HCT116 (cell line): ENCODE measurements at regions not wholly inside any gene's neighbourhood (a gene's known extent, or its start where the extent isn't known, plus 50 kb on each side); places are given as distances from the start of the nearest gene placed in this dataset.

ENCODE experiments used
- ATAC-seq: fragments of 200-7000 bp; cut with Tn5 transposase; 2 replicates; pipeline ENCODE4 v1.9.1; 2020; ENCODE audit warnings: mild to moderate bottlenecking, moderate library complexity
- BruUV-seq: library from RNA; stranded (reverse); fragments of 400-500 nt; replicated peaks from 2 replicates; lab custom pipeline; 2021; lab: Mats Ljungman, UMichigan
- CTCF ChIA-PET: fragments of 300-600 bp; sonication (Branson Sonifier 250); formaldehyde crosslinking; loops from one replicate; lab custom pipeline; 2021; ENCODE audit warnings: antibody characterized with exemption; lab: Charles Lee
- POLR2A ChIA-PET: fragments of 300-600, 350-600 bp; sonication (Branson Sonifier 250); formaldehyde crosslinking; loops from one replicate; lab custom pipeline; 2021; ENCODE audit warnings: antibody characterized with exemption; lab: Charles Lee
- RAD21 ChIA-PET, 2 experiments: fragments of 300-600 bp; sonication (Branson Sonifier 250); formaldehyde crosslinking; loops; one replicate each; lab custom pipeline; 2023; ENCODE audit warnings: low total read pairs in 2 of 2; ENCODE audit not compliant: uncharacterized antibody in 2 of 2, unreplicated experiment in 2 of 2, low non-redundant PET in 1 of 2; lab: Charles Lee
- DNase-seq: peaks from one replicate; pipeline ENCODE4 v3.0.0-alpha.2; 2010; ENCODE audit warnings: low read depth, low spot score
- H2AFZ ChIP-seq: fragments of 200-600 bp; shearing (Covaris generic), sonication (generic); 2 replicates; pipeline ENCODE4 v1.6.1; 2017; ENCODE audit warnings: low read depth, mixed run types, mixed read lengths, antibody characterized with exemption, low read length; ENCODE audit not compliant: poor library complexity, severe bottlenecking
- H3K27ac ChIP-seq: 2 replicates; pipeline ENCODE4 v1.5.1; 2012; ENCODE audit warnings: low read depth, low read length
- H3K27me3 ChIP-seq: fragments of 200-600 bp; sonication (generic); 2 replicates; pipeline ENCODE4 v1.6.1; 2016; ENCODE audit warnings: mixed run types, low read length, mixed read lengths; ENCODE audit not compliant: insufficient read depth
- H3K36me3 ChIP-seq, 2 experiments: fragments of 200-500 bp in 1 of 2; fragments of 200-600 bp in 1 of 2; sonication (Bioruptor generic) in 1 of 2; sonication (generic) in 1 of 2; 2 replicates each; pipeline versions ENCODE4 v1.5.1 to v1.6.1; 2014 to 2016; ENCODE audit warnings: low read length in 2 of 2, inconsistent platforms in 1 of 2, mixed read lengths in 1 of 2, mixed run types in 1 of 2; ENCODE audit not compliant: insufficient read depth in 2 of 2, control insufficient read depth in 1 of 2
- H3K4me1 ChIP-seq, 2 experiments: fragments of 200-600 bp in 1 of 2; sonication (generic) in 1 of 2; 2 replicates each; pipeline versions ENCODE4 v1.5.1 to v1.6.1; 2012 to 2017; ENCODE audit warnings: low read length in 2 of 2, inconsistent platforms in 1 of 2, mild to moderate bottlenecking in 1 of 2, mixed read lengths in 1 of 2, mixed run types in 1 of 2, moderate library complexity in 1 of 2; ENCODE audit not compliant: insufficient read depth in 2 of 2, control insufficient read depth in 1 of 2
- H3K4me2 ChIP-seq: fragments of 200-600 bp; sonication (generic); 2 replicates; pipeline ENCODE4 v1.6.1; 2017; ENCODE audit warnings: mixed run types, low read length, mixed read lengths
- H3K4me3 ChIP-seq, 2 experiments: fragments of 200-600 bp in 1 of 2; sonication (generic) in 1 of 2; replicated peaks in 1 of 2; 2 replicates each; pipeline ENCODE4 v1.5.1; 2011 to 2016; ENCODE audit warnings: low read length in 2 of 2, control low read depth in 1 of 2, low read depth in 1 of 2, mild to moderate bottlenecking in 1 of 2, mixed read lengths in 1 of 2, mixed run types in 1 of 2
- H3K79me2 ChIP-seq: fragments of 200-600 bp; sonication (generic); 2 replicates; pipeline ENCODE4 v1.6.1; 2017; ENCODE audit warnings: mild to moderate bottlenecking, mixed run types, low read length, moderate library complexity, mixed read lengths; ENCODE audit not compliant: insufficient read depth
- H3K9ac ChIP-seq: fragments of 200-600 bp; sonication (generic); 2 replicates; pipeline ENCODE4 v1.6.1; 2016; ENCODE audit warnings: low read length, mixed read lengths
- H3K9me2 ChIP-seq: fragments of 200-600 bp; sonication (generic), shearing (Covaris generic); 2 replicates; pipeline ENCODE4 v1.6.1; 2017; ENCODE audit warnings: mixed run types, mild to moderate bottlenecking, moderate library complexity; ENCODE audit not compliant: insufficient read depth
- H3K9me3 ChIP-seq, 2 experiments: fragments of 200-500 bp in 1 of 2; fragments of 200-600 bp in 1 of 2; sonication (Bioruptor generic) in 1 of 2; sonication (generic) in 1 of 2; 2 replicates each; pipeline ENCODE4 v1.6.1; 2014 to 2017; ENCODE audit warnings: low read length in 2 of 2, mixed read lengths in 2 of 2, inconsistent platforms in 1 of 2, low read depth in 1 of 2, mild to moderate bottlenecking in 1 of 2, mixed run types in 1 of 2, moderate library complexity in 1 of 2; ENCODE audit not compliant: control insufficient read depth in 1 of 2, insufficient read depth in 1 of 2
- H4K20me1 ChIP-seq: fragments of 200-600 bp; sonication (generic), shearing (Covaris generic); 2 replicates; pipeline ENCODE4 v1.6.1; 2017; ENCODE audit warnings: mixed run types, mild to moderate bottlenecking, moderate library complexity; ENCODE audit not compliant: insufficient read depth
- CTCF ChIP-seq, 3 experiments: fragments of 200-600 bp in 1 of 3; sonication (generic) in 1 of 3; IDR thresholded peaks in 2 of 3; conservative IDR thresholded peaks in 1 of 3; 2 replicates each; pipeline ENCODE4 v1.5.1; 2012 to 2017; ENCODE audit warnings: low read depth in 2 of 3, low read length in 2 of 3, antibody characterized with exemption in 1 of 3, borderline replicate concordance in 1 of 3, control low read depth in 1 of 3, mild to moderate bottlenecking in 1 of 3, mixed read lengths in 1 of 3, mixed run types in 1 of 3, moderate library complexity in 1 of 3; ENCODE audit not compliant: insufficient read depth in 1 of 3
- EZH2 ChIP-seq: fragments of 200-600 bp; sonication (generic); IDR thresholded peaks from 2 replicates; pipeline ENCODE4 v1.6.1; 2017; ENCODE audit warnings: antibody characterized with exemption, mixed run types
- EZH2phosphoT487 ChIP-seq: fragments of 200-600 bp; IDR thresholded peaks from 2 replicates; pipeline ENCODE4 v1.6.1; 2018; ENCODE audit warnings: antibody characterized with exemption, borderline replicate concordance
- JUND ChIP-seq: IDR thresholded peaks from 2 replicates; pipeline ENCODE4 v1.6.1; 2012
- POLR2A ChIP-seq: IDR thresholded peaks from 2 replicates; pipeline ENCODE4 v1.7.0; 2011; ENCODE audit warnings: borderline replicate concordance; ENCODE audit not compliant: insufficient read depth, insufficient read length; ENCODE audit errors: extremely low read depth
- POLR2AphosphoS5 ChIP-seq: IDR thresholded peaks from 2 replicates; pipeline ENCODE4 v1.6.1; 2011; ENCODE audit warnings: mild to moderate bottlenecking, low read depth, low read length, moderate library complexity
- SIN3A ChIP-seq: IDR thresholded peaks from 2 replicates; pipeline ENCODE4 v1.6.1; 2012; ENCODE audit warnings: low read depth
- SP1 ChIP-seq: IDR thresholded peaks from 2 replicates; pipeline ENCODE4 v1.6.1; 2012; ENCODE audit warnings: low read depth
- SRF ChIP-seq: IDR thresholded peaks from 2 replicates; pipeline ENCODE4 v1.6.1; 2012; ENCODE audit warnings: low read depth
- TCF7L2 ChIP-seq: IDR thresholded peaks from 2 replicates; pipeline ENCODE4 v1.7.0; 2011; ENCODE audit warnings: borderline replicate concordance, inconsistent platforms; ENCODE audit not compliant: insufficient read depth, insufficient read length; ENCODE audit errors: extremely low read depth
- ZFX ChIP-seq: fragments of 450-650 bp; IDR thresholded peaks from 2 replicates; pipeline ENCODE4 v1.6.1; 2017
- ZNF274 ChIP-seq: fragments of 200-500 bp; sonication (Bioruptor generic); IDR thresholded peaks from 2 replicates; pipeline ENCODE4 v1.6.1; 2014; ENCODE audit warnings: mild to moderate bottlenecking, low read depth, low read length, inconsistent platforms
- intact Hi-C: fragments of 100-400 bp; cut with micrococcal nuclease; formaldehyde crosslinking; loops from 2 replicates; pipeline ENCODE4 v1.10.0; 2022
- TF ChIP-seq, protein P1 (sequence below): IDR thresholded peaks from 2 replicates; pipeline ENCODE4 v1.6.1; 2011; ENCODE audit warnings: mild to moderate bottlenecking, low read length, moderate library complexity; ENCODE audit not compliant: insufficient replicate concordance; ENCODE audit errors: extremely low read depth
- TF ChIP-seq, protein P2 (sequence below): IDR thresholded peaks from 2 replicates; pipeline ENCODE4 v1.6.1; 2012

DNA sequence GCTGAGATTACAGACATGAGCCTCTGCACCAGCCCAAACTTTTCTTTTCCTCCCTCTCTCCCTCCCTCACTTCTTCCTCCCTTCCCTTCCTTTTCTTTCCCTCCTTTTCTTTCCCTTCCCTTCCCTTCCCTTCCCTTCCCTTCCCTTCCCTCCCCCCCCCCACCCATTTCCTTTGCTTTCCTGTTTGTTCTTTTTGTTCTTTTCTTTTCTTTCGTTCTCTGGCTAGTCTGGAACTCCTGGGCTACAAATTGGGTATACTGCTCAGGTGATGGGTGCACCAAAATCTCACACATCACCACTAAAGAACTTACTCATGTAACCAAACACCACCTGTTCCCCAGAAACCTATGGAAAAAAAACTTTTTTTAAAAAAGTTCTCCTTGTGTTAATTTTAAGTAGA is 174.8 kb upstream of the CHODL start (continued):
- TF ChIP-seq EZH2phosphoT487 (no peak), POLR2A (no peak), SRF (no peak), TCF7L2 (no peak), SP1 (no peak)

DNA sequence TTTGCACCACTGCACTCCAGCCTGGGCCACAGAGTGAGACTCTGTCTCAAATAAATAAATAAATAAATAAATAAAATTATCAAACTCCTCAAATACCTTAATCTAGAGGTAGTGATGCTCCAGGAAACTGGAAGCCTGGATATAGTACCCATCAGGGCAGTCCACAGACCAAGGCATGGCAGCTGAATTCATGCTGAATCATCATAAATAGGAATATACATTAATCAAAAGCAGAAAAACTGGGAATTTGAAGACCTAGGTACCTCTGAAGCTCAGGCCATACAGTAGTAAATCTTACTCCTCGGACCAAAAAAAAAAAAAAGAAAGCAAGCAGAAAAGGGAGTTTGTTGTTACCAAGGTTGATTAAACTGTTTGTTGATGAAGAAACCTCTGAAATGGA is 184.2 kb upstream of the CHODL start:
- TF ChIP-seq TCF7L2 = no peak
- no peak for TF ChIP-seq CTCF (IDR thresholded peaks at IDR 0.05 in 2 of 3, conservative IDR thresholded peaks at IDR 0.05 in 1 of 3; ENCODE audit: borderline replicate concordance in 1 of 3, insufficient read depth in 1 of 3, low read depth in 2 of 3, low read length in 2 of 3)
- TF ChIP-seq EZH2 = no peak
- no peak for TF ChIP-seq POLR2A
- TF ChIP-seq POLR2AphosphoS5 = no peak
- TF ChIP-seq ZFX = no peak
- TF ChIP-seq, protein P1, sequence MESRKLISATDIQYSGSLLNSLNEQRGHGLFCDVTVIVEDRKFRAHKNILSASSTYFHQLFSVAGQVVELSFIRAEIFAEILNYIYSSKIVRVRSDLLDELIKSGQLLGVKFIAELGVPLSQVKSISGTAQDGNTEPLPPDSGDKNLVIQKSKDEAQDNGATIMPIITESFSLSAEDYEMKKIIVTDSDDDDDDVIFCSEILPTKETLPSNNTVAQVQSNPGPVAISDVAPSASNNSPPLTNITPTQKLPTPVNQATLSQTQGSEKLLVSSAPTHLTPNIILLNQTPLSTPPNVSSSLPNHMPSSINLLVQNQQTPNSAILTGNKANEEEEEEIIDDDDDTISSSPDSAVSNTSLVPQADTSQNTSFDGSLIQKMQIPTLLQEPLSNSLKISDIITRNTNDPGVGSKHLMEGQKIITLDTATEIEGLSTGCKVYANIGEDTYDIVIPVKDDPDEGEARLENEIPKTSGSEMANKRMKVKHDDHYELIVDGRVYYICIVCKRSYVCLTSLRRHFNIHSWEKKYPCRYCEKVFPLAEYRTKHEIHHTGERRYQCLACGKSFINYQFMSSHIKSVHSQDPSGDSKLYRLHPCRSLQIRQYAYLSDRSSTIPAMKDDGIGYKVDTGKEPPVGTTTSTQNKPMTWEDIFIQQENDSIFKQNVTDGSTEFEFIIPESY = no peak
- TF ChIP-seq JUND = no peak
- TF ChIP-seq SP1 = no peak
- TF ChIP-seq, protein P2, sequence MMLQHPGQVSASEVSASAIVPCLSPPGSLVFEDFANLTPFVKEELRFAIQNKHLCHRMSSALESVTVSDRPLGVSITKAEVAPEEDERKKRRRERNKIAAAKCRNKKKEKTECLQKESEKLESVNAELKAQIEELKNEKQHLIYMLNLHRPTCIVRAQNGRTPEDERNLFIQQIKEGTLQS = no peak
- no peak for TF ChIP-seq EZH2phosphoT487
- TF ChIP-seq ZNF274 = no peak
- no peak for TF ChIP-seq SIN3A
- no peak overlapping the region for H3K27ac ChIP-seq
- H3K9ac ChIP-seq = no peak overlapping the region
- no peak for DNase-seq
- H3K4me1 ChIP-seq = no peaks in the 10 kb centered on the region
- intact Hi-C loops = no loop called here
- RAD21 ChIA-PET = no interaction called here
- H4K20me1 ChIP-seq = no peaks in the 10 kb centered on the region
- no peaks in the 10 kb centered on the region for H3K79me2 ChIP-seq
- no peak for ATAC-seq
- H3K4me2 ChIP-seq = no peak overlapping the region
- POLR2A ChIA-PET = no interaction called here
- H3K36me3 ChIP-seq = no peaks in the 10 kb centered on the region
- H2AFZ ChIP-seq = no peak overlapping the region
- H3K9me3 ChIP-seq = peaks cover 0 to 36% of the 10 kb centered on the region in 2 experiments; a peak in 2 of 4 replicates
- CTCF ChIA-PET = no interaction called here
- H3K9me2 ChIP-seq = no peaks in the 10 kb centered on the region
- no TSS peak for BruUV-seq
- H3K4me3 ChIP-seq = no peak overlapping the region
- no peaks in the 10 kb centered on the region for H3K27me3 ChIP-seq
